SK-N-MC (cell line): ENCODE measurements at regions not wholly inside any gene's neighbourhood (a gene's known extent, or its start where the extent isn't known, plus 50 kb on each side); places are given as distances from the start of the nearest gene placed in this dataset.

Experiments used
- DNase-seq: peaks from one replicate; pipeline ENCODE4 v3.0.0-alpha.2; 2011; ENCODE audit warnings: low read depth, low spot score
- H3K27ac ChIP-seq: fragments of 200-600 bp; sonication (generic); 2 replicates; pipeline ENCODE4 v1.5.1; 2016; ENCODE audit warnings: mixed run types
- H3K36me3 ChIP-seq: fragments of 200-600 bp; sonication (generic); 2 replicates; pipeline ENCODE4 v1.6.1; 2017; ENCODE audit warnings: antibody characterized with exemption, low read length, mixed read lengths; ENCODE audit not compliant: insufficient read depth
- H3K4me3 ChIP-seq: fragments of 200-600 bp; sonication (generic); 2 replicates; pipeline ENCODE4 v1.5.1; 2016
- H3K9ac ChIP-seq: fragments of 200-600 bp; sonication (generic); 2 replicates; pipeline ENCODE4 v1.8.0; 2017; ENCODE audit warnings: mixed run types, mixed read lengths; ENCODE audit not compliant: insufficient read length
- H3K9me3 ChIP-seq: fragments of 200-600 bp; sonication (generic); 2 replicates; pipeline ENCODE4 v1.6.1; 2017; ENCODE audit warnings: low read depth, mild to moderate bottlenecking, antibody characterized with exemption, low read length, moderate library complexity, mixed read lengths
- EZH2 ChIP-seq: fragments of 200-600 bp; sonication (generic); IDR thresholded peaks from one replicate; pipeline ENCODE4 v1.6.1; 2017; ENCODE audit warnings: antibody characterized with exemption
- FOXP2 ChIP-seq: optimal IDR thresholded peaks from 2 replicates; pipeline ENCODE3; 2011; ENCODE audit warnings: mild to moderate bottlenecking, moderate library complexity; ENCODE audit not compliant: insufficient read depth; ENCODE audit errors: extremely low read length, control extremely low read depth
- POLR2AphosphoS5 ChIP-seq: IDR thresholded peaks from 2 replicates; pipeline ENCODE4 v1.6.1; 2012; ENCODE audit warnings: mild to moderate bottlenecking, low read depth, low read length, borderline replicate concordance

DNA sequence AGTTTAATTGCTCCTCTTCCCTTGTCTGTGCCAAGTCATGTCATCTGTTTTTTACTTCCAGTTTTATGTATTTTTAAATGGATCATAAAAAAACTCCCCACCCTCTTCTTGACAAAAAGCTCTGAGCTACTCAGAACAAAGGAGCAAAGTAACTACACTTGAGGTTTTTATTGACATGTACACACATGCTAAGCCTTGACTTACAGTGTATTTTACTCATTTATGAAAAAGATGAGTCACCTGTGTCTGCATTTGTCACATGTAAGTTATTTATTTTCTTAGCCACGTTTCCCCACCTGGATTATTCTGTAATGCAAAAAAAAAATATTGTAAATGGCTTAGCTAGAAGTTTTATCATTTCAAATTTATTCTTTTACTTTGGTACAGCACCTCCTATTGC is 628.8 kb upstream of the SLC35B3 start:
- Histone ChIP-seq H3K4me3 (no peak overlapping the region), H3K9me3 (no peaks in the 10 kb centered on the region), H3K27ac (no peak overlapping the region), H3K36me3 (no peaks in the 10 kb centered on the region), H3K9ac (no peak overlapping the region)
- TF ChIP-seq FOXP2 (no peak), EZH2 (no peak), POLR2AphosphoS5 (no peak)
- DNase-seq = no peak

DNA sequence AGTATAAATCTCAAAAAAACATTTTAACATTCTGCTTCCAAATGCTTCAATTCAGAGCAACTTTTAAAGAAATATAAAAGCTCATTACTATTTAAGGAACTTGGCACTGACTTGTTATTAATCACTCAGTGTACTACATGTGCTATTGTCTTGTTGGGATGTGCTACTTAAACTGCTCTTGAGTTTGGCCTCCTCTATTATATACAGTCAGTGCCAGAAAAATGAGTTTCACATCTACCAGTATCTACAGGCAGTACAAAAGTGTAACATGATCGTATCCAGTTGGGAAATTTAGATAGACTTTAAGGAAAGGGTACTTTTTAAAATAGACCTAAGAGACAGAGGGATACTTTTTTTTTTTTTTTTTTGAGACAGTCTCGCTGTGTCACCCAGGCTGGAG is 627.3 kb upstream of the SLC35B3 start:
- TF ChIP-seq POLR2AphosphoS5 (no peak), FOXP2 (no peak), EZH2 (no peak)

DNA sequence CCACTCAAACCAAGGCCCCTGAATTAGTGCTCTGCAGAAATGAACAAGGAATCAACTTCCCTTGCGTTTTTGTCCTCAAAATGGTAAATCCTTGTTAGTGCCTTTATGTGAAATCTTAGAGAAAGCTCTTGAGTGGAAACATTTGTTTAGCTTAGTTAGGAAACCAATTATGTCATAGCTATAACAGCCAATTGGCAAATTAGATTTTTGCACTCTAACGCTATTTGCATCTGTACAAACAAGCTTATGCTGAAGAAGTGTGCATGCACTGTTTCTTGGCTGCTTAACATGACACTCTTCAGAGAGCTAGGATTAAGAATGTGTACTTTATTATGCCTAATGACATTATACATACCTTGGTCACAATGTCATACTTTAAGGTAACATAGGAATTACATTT is 622.6 kb upstream of the SLC35B3 start:
- no peak for DNase-seq
- Histone ChIP-seq H3K36me3 (no peaks in the 10 kb centered on the region), H3K9ac (no peak overlapping the region), H3K9me3 (no peaks in the 10 kb centered on the region), H3K27ac (no peak overlapping the region), H3K4me3 (no peak overlapping the region)
- TF ChIP-seq POLR2AphosphoS5 (no peak), EZH2 (no peak), FOXP2 (no peak)

More for the DNA sequence above, 627.3 kb upstream of the SLC35B3 start:
- Histone ChIP-seq H3K36me3 (no peaks in the 10 kb centered on the region), H3K9me3 (no peaks in the 10 kb centered on the region), H3K4me3 (no peak overlapping the region), H3K27ac (no peak overlapping the region), H3K9ac (no peak overlapping the region)
- no peak for DNase-seq

DNA sequence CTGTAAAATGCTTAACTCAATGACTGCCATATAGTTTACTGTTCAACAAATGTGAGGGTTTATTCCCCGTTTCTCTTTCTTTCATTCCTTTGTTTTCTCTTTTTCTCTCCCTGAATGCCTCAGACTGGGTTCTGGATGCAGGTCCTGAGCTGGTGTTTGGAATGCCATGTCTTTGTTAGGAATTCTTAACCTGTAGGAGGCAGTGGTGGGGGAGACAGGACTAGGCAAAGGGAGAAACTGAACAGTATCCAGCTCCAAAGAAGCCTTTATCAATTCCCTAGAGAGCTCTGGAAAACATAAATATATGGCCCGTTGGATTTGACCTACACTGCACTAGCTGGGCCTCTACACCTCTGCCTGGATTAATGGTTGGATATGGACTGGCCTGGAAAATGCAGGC is 621.2 kb upstream of the SLC35B3 start:
- Histone ChIP-seq H3K27ac (no peak overlapping the region), H3K9ac (no peak overlapping the region), H3K36me3 (no peaks in the 10 kb centered on the region), H3K4me3 (no peak overlapping the region), H3K9me3 (no peaks in the 10 kb centered on the region)
- DNase-seq = no peak
- TF ChIP-seq EZH2 (no peak), FOXP2 (no peak), POLR2AphosphoS5 (no peak)

DNA sequence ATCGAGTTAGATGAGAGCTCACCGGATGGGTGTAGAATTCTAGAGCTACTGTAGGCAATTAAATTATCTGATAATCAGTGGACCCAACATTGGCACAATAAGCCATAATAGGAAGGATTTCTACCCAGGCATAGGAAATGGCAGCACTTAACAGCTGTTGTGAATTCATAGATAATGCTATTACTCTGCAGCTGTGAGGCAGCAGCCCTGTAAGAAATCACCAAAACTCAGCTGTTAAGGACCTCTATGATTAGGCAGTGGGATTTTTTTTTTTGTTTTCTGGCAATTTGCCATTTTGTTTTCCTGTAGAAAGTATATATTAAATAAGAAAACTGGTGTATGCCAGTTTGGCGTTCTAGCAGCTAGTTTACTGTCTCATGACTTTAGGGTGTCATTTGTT is 609.1 kb upstream of the SLC35B3 start:
- Histone ChIP-seq H3K27ac (no peak overlapping the region), H3K9me3 (no peaks in the 10 kb centered on the region), H3K9ac (no peak overlapping the region), H3K36me3 (no peaks in the 10 kb centered on the region), H3K4me3 (no peak overlapping the region)
- no peak for DNase-seq
- TF ChIP-seq FOXP2 = no peak
- no peak for TF ChIP-seq EZH2
- TF ChIP-seq POLR2AphosphoS5 = no peak

DNA sequence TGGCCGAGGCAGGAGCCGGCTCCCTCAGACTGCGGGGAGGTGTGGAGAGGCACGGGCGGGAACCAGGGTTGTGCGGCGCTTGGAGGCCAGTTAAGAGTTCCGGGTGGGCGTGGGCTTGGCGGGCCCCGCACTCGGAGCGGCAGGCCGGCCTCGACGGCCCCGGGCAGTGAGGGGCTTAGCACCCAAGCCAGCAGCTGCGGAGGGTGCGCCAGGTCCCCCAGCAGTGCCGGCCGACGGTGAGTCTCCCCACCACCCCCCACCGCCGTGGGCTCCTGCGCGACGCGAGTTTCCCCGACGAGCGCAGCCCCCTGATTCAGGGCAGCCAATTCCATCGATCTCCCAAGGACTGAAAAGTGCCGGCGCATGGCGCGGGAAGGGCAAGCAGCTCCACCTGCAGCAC is 605.4 kb upstream of the SLC35B3 start:
- Histone ChIP-seq H3K9ac (no peak overlapping the region), H3K27ac (no peak overlapping the region), H3K4me3 (no peak overlapping the region), H3K36me3 (no peaks in the 10 kb centered on the region), H3K9me3 (no peaks in the 10 kb centered on the region)
- TF ChIP-seq POLR2AphosphoS5 (no peak), FOXP2 (no peak), EZH2 (no peak)
- no peak for DNase-seq

DNA sequence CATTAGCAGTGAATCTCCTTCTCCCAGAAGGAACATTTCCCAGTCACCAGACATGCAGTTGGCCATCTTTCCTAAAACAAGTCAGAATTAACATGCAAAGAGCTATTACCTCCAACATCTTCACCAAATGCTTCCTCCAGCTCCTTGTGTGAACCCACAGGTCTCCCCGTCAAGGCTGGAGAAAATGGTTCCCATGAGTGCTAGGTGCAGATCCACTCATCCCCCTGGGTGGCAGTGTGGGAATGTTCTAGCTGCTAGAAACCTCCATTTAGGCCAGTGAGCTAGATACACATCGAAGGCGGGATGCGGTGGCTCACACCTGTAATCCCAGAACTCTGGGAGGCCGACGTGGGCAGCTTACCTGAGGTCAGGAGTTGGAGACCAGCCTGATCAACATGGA is 603.9 kb upstream of the SLC35B3 start:
- TF ChIP-seq POLR2AphosphoS5 (no peak), EZH2 (no peak), FOXP2 (no peak)
- Histone ChIP-seq H3K27ac (no peak overlapping the region), H3K9me3 (no peaks in the 10 kb centered on the region), H3K4me3 (no peak overlapping the region), H3K9ac (no peak overlapping the region), H3K36me3 (no peaks in the 10 kb centered on the region)
- DNase-seq = no peak

DNA sequence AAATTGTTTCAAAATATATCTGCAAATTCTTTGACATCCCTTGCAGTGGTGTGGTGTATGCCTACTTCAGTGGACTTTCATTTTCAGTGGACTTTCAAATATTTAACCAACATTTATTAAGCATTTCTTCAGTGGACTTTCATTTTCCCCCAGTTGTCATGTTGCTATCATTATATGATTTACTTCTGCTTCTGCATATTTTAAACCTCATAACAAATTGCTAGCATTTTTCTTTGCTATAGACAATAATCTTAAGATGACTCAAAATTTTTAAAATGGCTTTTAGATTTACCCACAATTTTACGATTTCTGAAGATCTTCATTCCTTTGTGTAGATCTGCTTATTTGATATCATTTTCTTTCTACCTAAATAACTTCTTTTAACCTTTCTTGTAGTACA is 592.7 kb upstream of the SLC35B3 start:
- H3K9ac ChIP-seq = no peak overlapping the region
- H3K4me3 ChIP-seq = no peak overlapping the region
- H3K36me3 ChIP-seq = no peaks in the 10 kb centered on the region
- no peak overlapping the region for H3K27ac ChIP-seq
- no peak for TF ChIP-seq EZH2
- no peak for TF ChIP-seq POLR2AphosphoS5
- TF ChIP-seq FOXP2 = no peak
- H3K9me3 ChIP-seq = peaks cover 3% of the 10 kb centered on the region; the same call in 1 of the 2 replicates
- no peak for DNase-seq

DNA sequence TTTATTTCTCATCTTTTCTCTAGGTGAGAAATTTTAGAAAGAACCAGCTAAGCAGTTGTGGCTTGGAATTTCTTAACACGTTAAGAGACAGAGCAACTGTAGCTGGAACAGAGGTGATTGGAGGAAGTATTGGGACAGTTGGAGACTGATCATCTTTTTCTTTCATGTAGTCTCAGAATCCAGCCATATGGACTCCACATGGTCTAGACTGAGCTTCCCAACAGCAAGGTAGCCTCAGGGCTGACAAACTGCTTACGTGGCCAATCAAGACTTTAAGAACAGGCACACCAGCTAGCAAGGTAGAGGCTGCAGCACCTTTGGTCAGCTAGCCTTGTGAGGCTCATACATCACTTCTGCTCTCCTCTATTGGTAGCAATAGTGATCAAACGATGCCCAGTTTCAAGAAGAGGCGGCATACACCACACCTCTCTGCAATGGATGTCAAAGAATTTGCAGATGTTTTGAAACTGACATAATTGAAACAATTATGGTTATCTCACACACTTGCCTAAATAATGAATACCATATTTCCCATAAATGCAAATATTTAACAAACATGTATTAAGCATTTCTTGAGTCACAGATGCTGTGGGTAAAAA is 590.5 kb upstream of the SLC35B3 start:
- Histone ChIP-seq H3K9me3 (peaks cover 3% of the 10 kb centered on the region; the same call in 1 of the 2 replicates), H3K9ac (no peak overlapping the region)

More for the DNA sequence above, 590.5 kb upstream of the SLC35B3 start:
- H3K4me3 ChIP-seq = no peak overlapping the region
- TF ChIP-seq FOXP2 (no peak), EZH2 (no peak), POLR2AphosphoS5 (no peak)
- H3K36me3 ChIP-seq = no peaks in the 10 kb centered on the region
- H3K27ac ChIP-seq = no peak overlapping the region
- DNase-seq = no peak
